Common myeloid progenitor, CD34-positive (primary cell): ENCODE measurements at regions not wholly inside any gene's neighbourhood (a gene's known extent, or its start where the extent isn't known, plus 50 kb on each side); places are given as distances from the start of the nearest gene placed in this dataset.

Experiments used
- CTCF ChIA-PET: fragments of 350-600 bp; sonication (Branson Sonifier 250); formaldehyde crosslinking; loops from one replicate; lab custom pipeline; 2021; ENCODE audit warnings: antibody characterized with exemption; lab: Charles Lee
- POLR2A ChIA-PET: fragments of 350-600 bp; sonication (Branson Sonifier 250); formaldehyde crosslinking; loops from one replicate; lab custom pipeline; 2021; ENCODE audit warnings: antibody characterized with exemption; lab: Charles Lee
- DNase-seq, 3 donors: peaks; one replicate each; pipeline versions ENCODE4 v3.0.0 to v3.0.0-alpha.2; 2013
- H3K27ac ChIP-seq, 2 experiments: 1 replicate in 1 of 2; 2 replicates in 1 of 2; pipeline ENCODE4 v1.7.0; 2013; ENCODE audit warnings: inconsistent platforms in 2 of 2, low read length in 2 of 2, mild to moderate bottlenecking in 2 of 2, low read depth in 1 of 2, moderate library complexity in 1 of 2; ENCODE audit not compliant: severe bottlenecking in 2 of 2, insufficient read depth in 1 of 2, poor library complexity in 1 of 2
- H3K27me3 ChIP-seq, 5 experiments: replicated peaks in 2 of 5; 1 replicate in 3 of 5; 2 replicates in 2 of 5; pipeline versions ENCODE4 v1.6.1 to v1.7.0; 2013; ENCODE audit warnings: low read length in 4 of 5, mild to moderate bottlenecking in 2 of 5, moderate library complexity in 2 of 5, inconsistent platforms in 1 of 5; ENCODE audit not compliant: insufficient read depth in 5 of 5, control insufficient read depth in 4 of 5
- H3K36me3 ChIP-seq, 4 experiments: 1 replicate in 2 of 4; 2 replicates in 2 of 4; pipeline versions ENCODE4 v1.6.1 to v1.7.0; 2013; ENCODE audit warnings: low read length in 3 of 4, control low read depth in 1 of 4, mild to moderate bottlenecking in 1 of 4; ENCODE audit not compliant: control insufficient read depth in 4 of 4, insufficient read depth in 4 of 4
- H3K4me1 ChIP-seq, 4 experiments: 1 replicate in 3 of 4; 2 replicates in 1 of 4; pipeline versions ENCODE4 v1.6.1 to v1.7.1; 2013; ENCODE audit warnings: low read length in 3 of 4, mild to moderate bottlenecking in 3 of 4, control low read depth in 1 of 4, inconsistent platforms in 1 of 4, moderate library complexity in 1 of 4; ENCODE audit not compliant: control insufficient read depth in 4 of 4, insufficient read depth in 4 of 4; ENCODE audit errors: control extremely low read depth in 1 of 4
- H3K4me3 ChIP-seq, 7 experiments: 1 replicate in 4 of 7; 2 replicates in 3 of 7; pipeline versions ENCODE4 v1.5.1 to v1.7.0; 2013; ENCODE audit warnings: mild to moderate bottlenecking in 7 of 7, low read length in 6 of 7, moderate library complexity in 6 of 7, inconsistent platforms in 2 of 7, low read depth in 2 of 7, control low read depth in 1 of 7; ENCODE audit not compliant: insufficient read depth in 4 of 7, control insufficient read depth in 1 of 7; ENCODE audit errors: extremely low read depth in 1 of 7
- H3K9me3 ChIP-seq, 5 experiments: 1 replicate in 4 of 5; 2 replicates in 1 of 5; pipeline versions ENCODE4 v1.6.1 to v1.7.1; 2013; ENCODE audit warnings: low read length in 4 of 5, mild to moderate bottlenecking in 2 of 5, inconsistent platforms in 1 of 5, low read depth in 1 of 5, moderate library complexity in 1 of 5; ENCODE audit not compliant: control insufficient read depth in 4 of 5, insufficient read depth in 2 of 5; ENCODE audit errors: control extremely low read depth in 1 of 5
- WGBS: methylation state at CpG from one replicate; pipeline ENCODE4 v1.1.5; 2013; ENCODE audit not compliant: insufficient coverage; 5-methylcytosine and 5-hydroxymethylcytosine counted together

- H3K4me1 ChIP-seq: peaks cover 13 to 52% (median 29%) of the 10 kb centered on the region in 4 experiments
- ChIA-PET CTCF (no interaction called here), POLR2A (no interaction called here)
- no peaks in the 10 kb centered on the region for H3K36me3 ChIP-seq
- H3K9me3 ChIP-seq: no peaks in the 10 kb centered on the region
- no peak for DNase-seq
- H3K27ac ChIP-seq: no peak overlapping the region
- WGBS: no CpG with 5 or more reads among the region's 3 CpGs
- no peaks in the 10 kb centered on the region for H3K27me3 ChIP-seq
- no peak overlapping the region for H3K4me3 ChIP-seq
These were observed 222.3 kb upstream of the FGGY start for GRCh38 chr1:59074598-59074997.

DNA sequence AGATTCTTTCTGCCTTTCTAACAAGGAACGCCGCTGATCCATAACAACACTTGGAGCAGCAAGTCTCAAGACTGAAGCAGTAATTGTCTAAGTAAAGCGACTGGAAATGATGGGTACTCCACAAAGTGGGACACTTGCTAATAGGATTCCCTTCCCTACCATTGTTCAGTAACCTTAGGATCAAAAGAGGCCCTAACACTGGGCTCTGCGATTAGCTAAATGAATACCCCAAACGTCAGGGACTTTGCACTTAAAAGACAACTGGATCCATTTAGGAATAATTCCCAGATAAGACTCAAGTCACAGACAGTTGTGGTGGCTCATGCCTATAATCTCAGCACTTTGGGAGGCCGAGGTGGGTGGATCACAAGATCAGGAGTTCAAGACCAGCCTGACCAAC is 221.9 kb upstream of the FGGY start:
- 97% methylated on average over 4 of the region's 6 CpGs for WGBS
- Histone ChIP-seq H3K27me3 (no peaks in the 10 kb centered on the region), H3K36me3 (no peaks in the 10 kb centered on the region), H3K9me3 (no peaks in the 10 kb centered on the region), H3K4me1 (peaks cover 13 to 52% (median 29%) of the 10 kb centered on the region in 4 experiments), H3K27ac (no peak overlapping the region), H3K4me3 (no peak overlapping the region)
- DNase-seq: no peak
- ChIA-PET POLR2A (no interaction called here), CTCF (no interaction called here)

DNA sequence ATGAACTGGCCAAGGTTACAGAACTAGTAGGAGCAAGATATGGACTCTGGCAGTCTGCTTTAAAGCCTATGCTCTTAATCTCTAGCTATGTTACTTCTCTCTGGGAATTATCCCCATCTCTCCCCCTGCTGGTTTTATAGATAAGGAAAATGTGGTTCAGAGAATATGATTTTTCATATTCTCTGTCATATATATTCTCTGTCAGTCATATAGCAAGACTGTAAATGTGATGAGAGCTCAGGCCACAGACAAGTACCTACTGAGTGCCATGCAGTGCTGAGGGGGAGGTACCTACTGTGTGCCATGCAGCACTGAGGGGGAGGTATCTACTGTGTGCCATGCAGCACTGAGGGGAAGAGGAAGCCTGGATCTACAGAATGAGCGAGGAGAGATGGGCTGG is 220.3 kb upstream of the FGGY start:
- 94% methylated on average over 1 of the region's 1 CpG for WGBS
- H3K4me3 ChIP-seq: no peak overlapping the region
- no peak overlapping the region for H3K27ac ChIP-seq
- H3K4me1 ChIP-seq: peaks cover 8 to 40% (median 20%) of the 10 kb centered on the region in 4 experiments
- peak; percentile 32 to 52 (median 45) for DNase-seq
- no peaks in the 10 kb centered on the region for H3K36me3 ChIP-seq
- CTCF ChIA-PET: interaction anchor here (0.6 to 2.8 kb wide), 7 partner anchors 9 to 278 kb away, joined by 3 to 12 read pairs (median 3); no protein-coding TSS in a partner anchor
- POLR2A ChIA-PET: no interaction called here
- no peaks in the 10 kb centered on the region for H3K9me3 ChIP-seq
- no peaks in the 10 kb centered on the region for H3K27me3 ChIP-seq

GRCh38 chr1:59077466-59078069 is 219.3 kb upstream of the FGGY start:
- Histone ChIP-seq H3K27ac (no peak overlapping the region), H3K27me3 (no peaks in the 10 kb centered on the region), H3K36me3 (no peaks in the 10 kb centered on the region), H3K9me3 (no peaks in the 10 kb centered on the region), H3K4me1 (peaks cover 0 to 30% (median 10%) of the 10 kb centered on the region in 4 experiments), H3K4me3 (no peak overlapping the region)
- WGBS: 74% methylated on average over 5 of the region's 6 CpGs
- DNase-seq: no peak
- ChIA-PET CTCF (interaction anchor here (0.8 to 2.8 kb wide), 7 partner anchors 8 to 621 kb away, joined by 3 to 12 read pairs (median 4); no protein-coding TSS in a partner anchor), POLR2A (no interaction called here)

GRCh38 chr1:59078070-59078800 is 218.7 kb upstream of the FGGY start:
- WGBS: 44% methylated on average over 4 of the region's 4 CpGs
- Histone ChIP-seq H3K36me3 (no peaks in the 10 kb centered on the region), H3K9me3 (no peaks in the 10 kb centered on the region), H3K4me3 (no peak overlapping the region), H3K4me1 (peaks cover 0 to 25% (median 10%) of the 10 kb centered on the region in 4 experiments), H3K27ac (no peak overlapping the region), H3K27me3 (no peaks in the 10 kb centered on the region)
- ChIA-PET CTCF (interaction anchor here (1.2 to 2.8 kb wide), 3 partner anchors 12 to 621 kb away, joined by 3 to 12 read pairs (median 3); no protein-coding TSS in a partner anchor), POLR2A (no interaction called here)
- DNase-seq: peak in 1 of 3 donors; percentile 51

DNA sequence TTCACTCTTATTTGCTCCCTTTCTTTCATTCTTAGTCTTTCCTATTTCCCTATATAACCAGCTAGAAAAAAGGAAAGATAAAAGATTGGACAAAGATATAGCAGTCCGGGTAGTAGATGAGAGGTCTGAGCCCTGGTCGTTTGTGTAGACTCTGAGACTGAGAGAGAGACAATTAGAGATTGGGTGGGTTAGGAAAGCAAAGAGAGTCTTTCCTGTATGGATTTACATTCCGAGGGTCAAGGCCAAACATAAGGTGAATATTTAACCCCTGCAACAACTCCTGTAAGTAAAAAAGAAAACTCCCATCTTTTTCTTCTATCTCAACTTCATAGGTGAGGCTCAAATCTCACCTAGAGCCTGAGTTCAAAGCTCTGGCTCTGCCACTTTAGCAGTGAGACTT is 218.0 kb upstream of the FGGY start:
- 93% methylated on average over 2 of the region's 3 CpGs for WGBS
- H3K4me3 ChIP-seq: no peak overlapping the region
- DNase-seq: no peak
- POLR2A ChIA-PET: no interaction called here
- H3K27ac ChIP-seq: no peak overlapping the region
- H3K36me3 ChIP-seq: no peaks in the 10 kb centered on the region
- no peaks in the 10 kb centered on the region for H3K9me3 ChIP-seq
- CTCF ChIA-PET: interaction anchor here (1.2 to 2.8 kb wide), 3 partner anchors 12 to 620 kb away, joined by 3 to 12 read pairs (median 3); no protein-coding TSS in a partner anchor
- H3K27me3 ChIP-seq: no peaks in the 10 kb centered on the region
- peaks cover 5 to 31% (median 15%) of the 10 kb centered on the region in 4 experiments for H3K4me1 ChIP-seq
